ENCODE measurements at regions not wholly inside any gene's neighbourhood (a gene's known extent, or its start where the extent isn't known, plus 50 kb on each side); places are given as distances from the start of the nearest gene placed in this dataset.

GRCh38 chr12:31890295-31891285, 68.6 kb upstream of the RESF1 start:
- no peak for TF ChIP-seq EGR1 (IDR thresholded peaks at IDR 0.05; ENCODE audit: borderline replicate concordance, low read depth, low read length)
- no peak for TF ChIP-seq CTCF (IDR thresholded peaks at IDR 0.05; ENCODE audit: control extremely low read depth in 1 of 3, insufficient read depth in 1 of 3, low read depth in 1 of 3, low read length in 3 of 3)

Measured in H1 (cell line).